ENCODE measurements at regions not wholly inside any gene's neighbourhood (a gene's known extent, or its start where the extent isn't known, plus 50 kb on each side); places are given as distances from the start of the nearest gene placed in this dataset.

GRCh38 chr5:56595566-56595965, 219.8 kb upstream of the MAP3K1 start:
- H3K4me3 ChIP-seq (ENCODE audit: low read depth, low read length): no peak overlapping the region

- H3K4me3 ChIP-seq (ENCODE audit: low read depth, low read length): no peak overlapping the region
Measured at GRCh38 chr5:56594792-56595191, 220.6 kb upstream of the MAP3K1 start.

GRCh38 chr5:56591081-56591480, 224.3 kb upstream of the MAP3K1 start:
- no peak overlapping the region for H3K4me3 ChIP-seq (ENCODE audit: low read depth, low read length)

GRCh38 chr5:56589481-56589860, 225.9 kb upstream of the MAP3K1 start:
- H3K4me3 ChIP-seq (ENCODE audit: low read depth, low read length): no peak overlapping the region

- no peak overlapping the region for H3K4me3 ChIP-seq (ENCODE audit: low read depth, low read length)
Measured at GRCh38 chr5:56588636-56589480, 226.5 kb upstream of the MAP3K1 start.

- H3K4me3 ChIP-seq (ENCODE audit: low read depth, low read length): no peak overlapping the region
Measured at GRCh38 chr5:56588131-56588487, 227.2 kb upstream of the MAP3K1 start.

- H3K4me3 ChIP-seq (ENCODE audit: low read depth, low read length): no peak overlapping the region
Measured at GRCh38 chr5:56587381-56588130, 227.8 kb upstream of the MAP3K1 start.

- no peak overlapping the region for H3K4me3 ChIP-seq (ENCODE audit: low read depth, low read length)
Measured at GRCh38 chr5:56585999-56586691, 229.2 kb upstream of the MAP3K1 start.

- H3K4me3 ChIP-seq (ENCODE audit: low read depth, low read length): no peak overlapping the region
Measured at GRCh38 chr5:56585461-56585860, 229.9 kb upstream of the MAP3K1 start.

GRCh38 chr5:56581426-56581825, 233.9 kb upstream of the MAP3K1 start:
- no peak overlapping the region for H3K4me3 ChIP-seq (ENCODE audit: low read depth, low read length)

- no peak overlapping the region for H3K4me3 ChIP-seq (ENCODE audit: low read depth, low read length)
Measured at GRCh38 chr5:56580864-56581263, 234.5 kb upstream of the MAP3K1 start.

- H3K4me3 ChIP-seq (ENCODE audit: low read depth, low read length): no peak overlapping the region
Measured at GRCh38 chr5:56575821-56576220, 239.5 kb upstream of the MAP3K1 start.

- H3K4me3 ChIP-seq (ENCODE audit: low read depth, low read length): no peak overlapping the region
Measured at GRCh38 chr5:56574778-56575177, 240.6 kb upstream of the MAP3K1 start.

- no peak overlapping the region for H3K4me3 ChIP-seq (ENCODE audit: low read depth, low read length)
Measured at GRCh38 chr5:56569566-56569965, 245.8 kb upstream of the MAP3K1 start.

- no peak overlapping the region for H3K4me3 ChIP-seq (ENCODE audit: low read depth, low read length)
Measured at GRCh38 chr5:56569076-56569475, 246.3 kb upstream of the MAP3K1 start.

GRCh38 chr5:56567278-56567677, 248.1 kb upstream of the MAP3K1 start:
- H3K4me3 ChIP-seq (ENCODE audit: low read depth, low read length): no peak overlapping the region

GRCh38 chr5:56566374-56567249, 248.7 kb upstream of the MAP3K1 start:
- no peak overlapping the region for H3K4me3 ChIP-seq (ENCODE audit: low read depth, low read length)

- no peak overlapping the region for H3K4me3 ChIP-seq (ENCODE audit: low read depth, low read length)
Measured at GRCh38 chr5:56565644-56566043, 249.7 kb upstream of the MAP3K1 start.

- H3K4me3 ChIP-seq (ENCODE audit: low read depth, low read length): no peak overlapping the region
Measured at GRCh38 chr5:56565283-56565615, 250.1 kb upstream of the MAP3K1 start.

- no peak overlapping the region for H3K4me3 ChIP-seq (ENCODE audit: low read depth, low read length)
Measured at GRCh38 chr5:56564541-56565282, 250.6 kb upstream of the MAP3K1 start.

Data from iPS-11a (cell line).